ENCODE measurements at regions not wholly inside any gene's neighbourhood (a gene's known extent, or its start where the extent isn't known, plus 50 kb on each side); places are given as distances from the start of the nearest gene placed in this dataset.

DNA sequence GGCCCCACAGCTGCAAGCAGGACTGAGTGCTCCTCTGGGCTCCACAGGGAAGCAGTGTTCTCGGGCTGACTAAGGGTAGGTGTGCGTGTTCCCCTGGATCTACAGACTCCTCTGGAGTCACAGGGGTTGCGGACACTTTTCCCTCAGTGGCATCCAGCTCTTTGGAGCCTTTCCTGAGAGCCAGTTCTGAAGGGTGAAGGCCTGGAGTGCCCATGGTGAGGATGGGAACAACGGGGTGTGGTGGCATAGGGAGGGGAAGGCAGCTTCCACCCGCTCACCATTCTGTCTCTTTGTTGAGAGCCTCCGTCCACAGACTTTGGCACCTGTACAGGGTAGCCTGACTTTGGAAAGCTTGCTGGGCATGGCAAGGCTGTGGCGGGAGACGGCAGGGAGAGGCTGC is 104.1 kb upstream of the PCBD1 start:
- TF ChIP-seq, protein P1, sequence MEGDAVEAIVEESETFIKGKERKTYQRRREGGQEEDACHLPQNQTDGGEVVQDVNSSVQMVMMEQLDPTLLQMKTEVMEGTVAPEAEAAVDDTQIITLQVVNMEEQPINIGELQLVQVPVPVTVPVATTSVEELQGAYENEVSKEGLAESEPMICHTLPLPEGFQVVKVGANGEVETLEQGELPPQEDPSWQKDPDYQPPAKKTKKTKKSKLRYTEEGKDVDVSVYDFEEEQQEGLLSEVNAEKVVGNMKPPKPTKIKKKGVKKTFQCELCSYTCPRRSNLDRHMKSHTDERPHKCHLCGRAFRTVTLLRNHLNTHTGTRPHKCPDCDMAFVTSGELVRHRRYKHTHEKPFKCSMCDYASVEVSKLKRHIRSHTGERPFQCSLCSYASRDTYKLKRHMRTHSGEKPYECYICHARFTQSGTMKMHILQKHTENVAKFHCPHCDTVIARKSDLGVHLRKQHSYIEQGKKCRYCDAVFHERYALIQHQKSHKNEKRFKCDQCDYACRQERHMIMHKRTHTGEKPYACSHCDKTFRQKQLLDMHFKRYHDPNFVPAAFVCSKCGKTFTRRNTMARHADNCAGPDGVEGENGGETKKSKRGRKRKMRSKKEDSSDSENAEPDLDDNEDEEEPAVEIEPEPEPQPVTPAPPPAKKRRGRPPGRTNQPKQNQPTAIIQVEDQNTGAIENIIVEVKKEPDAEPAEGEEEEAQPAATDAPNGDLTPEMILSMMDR (optimal IDR thresholded peaks at IDR 0.05 in 1 of 3, IDR thresholded peaks at IDR 0.05 in 1 of 3, conservative IDR thresholded peaks at IDR 0.05 in 1 of 3; ENCODE audit: extremely low read depth in 1 of 3, insufficient read depth in 2 of 3, low read length in 3 of 3), result no peak
- no peak for TF ChIP-seq EZH2 (IDR thresholded peaks at IDR 0.05; ENCODE audit: low read length)

All from keratinocyte (primary cell).